GM23338 (cell line): ENCODE measurements at regions not wholly inside any gene's neighbourhood (a gene's known extent, or its start where the extent isn't known, plus 50 kb on each side); places are given as distances from the start of the nearest gene placed in this dataset.

ENCODE experiments used
- ATAC-seq: fragments of 200-7000 bp; cut with Tn5 transposase; 3 replicates; pipeline ENCODE4 v1.9.1; 2020
- DNase-seq: peaks from one replicate; pipeline ENCODE4 v3.0.0-alpha.2; 2015; ENCODE audit warnings: low spot score
- H2AFZ ChIP-seq: fragments of 200-600 bp; sonication (generic); 2 replicates; pipeline ENCODE4 v1.8.0; 2016; ENCODE audit warnings: antibody characterized with exemption, mild to moderate bottlenecking, moderate library complexity
- H3F3A ChIP-seq: fragments of 200-600 bp; sonication (generic); replicated peaks from 2 replicates; pipeline ENCODE4 v1.8.0; 2017; ENCODE audit warnings: antibody characterized with exemption, mixed run types, low read depth
- H3K27ac ChIP-seq: fragments of 200-600 bp; sonication (generic); 2 replicates; pipeline ENCODE4 v1.6.1; 2016; ENCODE audit warnings: low read depth
- H3K27me3 ChIP-seq: fragments of 200-600 bp; sonication (generic); 2 replicates; pipeline ENCODE4 v1.8.0; 2016; ENCODE audit warnings: mild to moderate bottlenecking, mixed run types, moderate library complexity; ENCODE audit not compliant: insufficient read depth
- H3K36me3 ChIP-seq: fragments of 200-600 bp; sonication (generic); 2 replicates; pipeline ENCODE4 v1.8.0; 2016; ENCODE audit warnings: mild to moderate bottlenecking; ENCODE audit not compliant: insufficient read depth
- H3K4me1 ChIP-seq: fragments of 200-600 bp; sonication (generic); 2 replicates; pipeline ENCODE4 v1.8.0; 2016; ENCODE audit warnings: mild to moderate bottlenecking, moderate library complexity; ENCODE audit not compliant: insufficient read depth
- H3K4me2 ChIP-seq: fragments of 200-600 bp; sonication (generic); 2 replicates; pipeline ENCODE4 v1.7.1; 2017; ENCODE audit warnings: mixed run types
- H3K4me3 ChIP-seq: fragments of 200-600 bp; sonication (generic); 2 replicates; pipeline ENCODE4 v1.6.1; 2016; ENCODE audit warnings: mixed run types
- H3K79me2 ChIP-seq: fragments of 200-600 bp; sonication (generic); replicated peaks from 2 replicates; pipeline ENCODE4 v1.8.0; 2017; ENCODE audit warnings: mild to moderate bottlenecking; ENCODE audit not compliant: insufficient read depth
- H3K9me2 ChIP-seq: fragments of 200-600 bp; sonication (generic); 2 replicates; pipeline ENCODE4 v1.8.0; 2017; ENCODE audit not compliant: insufficient read depth
- H4K20me1 ChIP-seq: fragments of 200-600 bp; sonication (generic); replicated peaks from 2 replicates; pipeline ENCODE4 v1.8.0; 2017; ENCODE audit warnings: mild to moderate bottlenecking; ENCODE audit not compliant: insufficient read depth
- H3K27ac Mint-ChIP-seq: 2 replicates; pipeline ENCODE4 v1.8.0; 2020; ENCODE audit warnings: inconsistent platforms, mild to moderate bottlenecking, moderate library complexity, mixed read lengths
- H3K27me3 Mint-ChIP-seq: 3 replicates; pipeline ENCODE4 v1.8.0; 2022; ENCODE audit warnings: low read depth, mild to moderate bottlenecking, moderate library complexity, mixed read lengths, inconsistent platforms; ENCODE audit not compliant: insufficient read depth, poor library complexity
- H3K36me3 Mint-ChIP-seq: 3 replicates; pipeline ENCODE4 v1.8.0; 2021; ENCODE audit warnings: low read depth, mild to moderate bottlenecking, inconsistent platforms, moderate library complexity, mixed read lengths
- H3K4me1 Mint-ChIP-seq: 3 replicates; pipeline ENCODE4 v1.8.0; 2020; ENCODE audit warnings: mild to moderate bottlenecking, inconsistent platforms, mixed read lengths
- H3K4me3 Mint-ChIP-seq: 3 replicates; pipeline ENCODE4 v1.8.0; 2021; ENCODE audit warnings: moderate library complexity, mild to moderate bottlenecking, inconsistent platforms, mixed read lengths
- H3K9me3 Mint-ChIP-seq: 3 replicates; pipeline ENCODE4 v1.8.0; 2020; ENCODE audit warnings: moderate library complexity, mild to moderate bottlenecking, inconsistent platforms, mixed read lengths
- POLR2AphosphoS5 ChIP-seq: IDR thresholded peaks from 2 replicates; pipeline ENCODE4 v1.6.1; 2016; ENCODE audit warnings: antibody characterized with exemption, low read depth
- ZNF114 ChIP-seq: fragments of 250-450 bp; sonication (Bioruptor Pico); IDR thresholded peaks from 2 replicates; pipeline ENCODE4 v1.5.0; 2020; ENCODE audit warnings: mild to moderate bottlenecking, moderate library complexity
- ZNF331 ChIP-seq: fragments of 250-450 bp; sonication (Bioruptor Pico); IDR thresholded peaks from 2 replicates; pipeline ENCODE4 v1.5.0; 2020; ENCODE audit warnings: low read depth, mild to moderate bottlenecking, moderate library complexity
- TF ChIP-seq, protein P1 (sequence below), 2 experiments: fragments of 200-600 bp in 1 of 2; sonication (generic) in 1 of 2; conservative IDR thresholded peaks; 2 replicates each; pipeline versions ENCODE4 v1.5.1 to v1.6.1; 2016 to 2017; ENCODE audit warnings: antibody characterized with exemption in 2 of 2, low read depth in 2 of 2, mild to moderate bottlenecking in 2 of 2, moderate library complexity in 1 of 2
- TF ChIP-seq, protein P2 (sequence below): IDR thresholded peaks from one replicate; pipeline ENCODE4 v1.6.1; 2018; ENCODE audit warnings: antibody characterized with exemption; ENCODE audit not compliant: unreplicated experiment
- TF ChIP-seq, protein P3 (sequence below): fragments of 250-450 bp; sonication (Bioruptor Pico); IDR thresholded peaks from 2 replicates; pipeline ENCODE4 v1.5.0; 2020; ENCODE audit warnings: mild to moderate bottlenecking, moderate library complexity
- TF ChIP-seq, protein P4 (sequence below): IDR thresholded peaks from 2 replicates; pipeline ENCODE4 v1.6.1; 2016; ENCODE audit warnings: antibody characterized with exemption

DNA sequence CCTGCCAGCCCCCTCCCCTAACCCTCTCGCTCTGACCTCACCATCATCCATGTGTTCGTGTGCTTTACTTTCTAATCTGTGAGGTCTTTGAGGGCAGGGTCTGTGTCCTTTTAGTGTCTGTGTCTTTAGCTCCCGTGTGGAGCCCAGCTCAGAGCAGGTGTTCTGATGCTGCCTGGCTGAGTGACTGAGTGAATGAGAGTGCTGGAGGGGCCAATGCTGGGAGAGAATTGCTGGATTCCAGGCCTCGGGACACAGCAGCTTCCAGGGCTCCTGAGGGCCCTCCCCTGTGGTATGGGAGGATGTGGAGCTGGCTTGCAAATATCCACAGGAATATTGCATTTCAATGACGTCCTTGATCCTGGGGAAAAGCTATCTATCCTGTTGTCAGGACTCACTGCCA is 160.6 kb downstream of the ANKRD30B start (continued):
- TF ChIP-seq, protein P1, sequence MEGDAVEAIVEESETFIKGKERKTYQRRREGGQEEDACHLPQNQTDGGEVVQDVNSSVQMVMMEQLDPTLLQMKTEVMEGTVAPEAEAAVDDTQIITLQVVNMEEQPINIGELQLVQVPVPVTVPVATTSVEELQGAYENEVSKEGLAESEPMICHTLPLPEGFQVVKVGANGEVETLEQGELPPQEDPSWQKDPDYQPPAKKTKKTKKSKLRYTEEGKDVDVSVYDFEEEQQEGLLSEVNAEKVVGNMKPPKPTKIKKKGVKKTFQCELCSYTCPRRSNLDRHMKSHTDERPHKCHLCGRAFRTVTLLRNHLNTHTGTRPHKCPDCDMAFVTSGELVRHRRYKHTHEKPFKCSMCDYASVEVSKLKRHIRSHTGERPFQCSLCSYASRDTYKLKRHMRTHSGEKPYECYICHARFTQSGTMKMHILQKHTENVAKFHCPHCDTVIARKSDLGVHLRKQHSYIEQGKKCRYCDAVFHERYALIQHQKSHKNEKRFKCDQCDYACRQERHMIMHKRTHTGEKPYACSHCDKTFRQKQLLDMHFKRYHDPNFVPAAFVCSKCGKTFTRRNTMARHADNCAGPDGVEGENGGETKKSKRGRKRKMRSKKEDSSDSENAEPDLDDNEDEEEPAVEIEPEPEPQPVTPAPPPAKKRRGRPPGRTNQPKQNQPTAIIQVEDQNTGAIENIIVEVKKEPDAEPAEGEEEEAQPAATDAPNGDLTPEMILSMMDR (conservative IDR thresholded peaks at IDR 0.05; ENCODE audit: low read depth in 2 of 2), result no peak
- TF ChIP-seq ZNF331 (no peak), POLR2AphosphoS5 (no peak)
- TF ChIP-seq, protein P2, sequence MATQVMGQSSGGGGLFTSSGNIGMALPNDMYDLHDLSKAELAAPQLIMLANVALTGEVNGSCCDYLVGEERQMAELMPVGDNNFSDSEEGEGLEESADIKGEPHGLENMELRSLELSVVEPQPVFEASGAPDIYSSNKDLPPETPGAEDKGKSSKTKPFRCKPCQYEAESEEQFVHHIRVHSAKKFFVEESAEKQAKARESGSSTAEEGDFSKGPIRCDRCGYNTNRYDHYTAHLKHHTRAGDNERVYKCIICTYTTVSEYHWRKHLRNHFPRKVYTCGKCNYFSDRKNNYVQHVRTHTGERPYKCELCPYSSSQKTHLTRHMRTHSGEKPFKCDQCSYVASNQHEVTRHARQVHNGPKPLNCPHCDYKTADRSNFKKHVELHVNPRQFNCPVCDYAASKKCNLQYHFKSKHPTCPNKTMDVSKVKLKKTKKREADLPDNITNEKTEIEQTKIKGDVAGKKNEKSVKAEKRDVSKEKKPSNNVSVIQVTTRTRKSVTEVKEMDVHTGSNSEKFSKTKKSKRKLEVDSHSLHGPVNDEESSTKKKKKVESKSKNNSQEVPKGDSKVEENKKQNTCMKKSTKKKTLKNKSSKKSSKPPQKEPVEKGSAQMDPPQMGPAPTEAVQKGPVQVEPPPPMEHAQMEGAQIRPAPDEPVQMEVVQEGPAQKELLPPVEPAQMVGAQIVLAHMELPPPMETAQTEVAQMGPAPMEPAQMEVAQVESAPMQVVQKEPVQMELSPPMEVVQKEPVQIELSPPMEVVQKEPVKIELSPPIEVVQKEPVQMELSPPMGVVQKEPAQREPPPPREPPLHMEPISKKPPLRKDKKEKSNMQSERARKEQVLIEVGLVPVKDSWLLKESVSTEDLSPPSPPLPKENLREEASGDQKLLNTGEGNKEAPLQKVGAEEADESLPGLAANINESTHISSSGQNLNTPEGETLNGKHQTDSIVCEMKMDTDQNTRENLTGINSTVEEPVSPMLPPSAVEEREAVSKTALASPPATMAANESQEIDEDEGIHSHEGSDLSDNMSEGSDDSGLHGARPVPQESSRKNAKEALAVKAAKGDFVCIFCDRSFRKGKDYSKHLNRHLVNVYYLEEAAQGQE, result no peak

DNA sequence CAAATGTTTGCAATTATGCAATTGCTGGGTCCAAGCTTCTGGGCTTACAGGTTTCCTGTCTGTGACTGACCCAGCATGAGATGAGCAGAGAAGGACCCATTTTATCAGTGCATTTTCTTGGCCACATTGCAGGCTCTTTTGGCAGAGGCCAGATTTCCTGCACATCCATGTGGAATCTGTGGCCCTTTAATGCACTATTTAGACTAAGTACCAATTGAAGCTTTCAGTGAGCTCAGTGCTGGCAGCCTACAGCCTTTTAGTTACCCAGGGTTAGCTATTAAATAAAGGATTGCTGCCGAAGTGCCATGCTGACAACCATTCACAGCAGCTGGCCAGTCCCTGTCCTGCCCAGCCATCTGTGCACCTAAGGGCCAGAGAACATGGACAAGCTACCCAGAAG is 165.0 kb downstream of the ANKRD30B start:
- H3K4me3 ChIP-seq, result no peak overlapping the region
- ATAC-seq, result no peak
- peaks cover 83% of the 10 kb centered on the region for H3K9me3 Mint-ChIP-seq
- no peak overlapping the region for H2AFZ ChIP-seq
- no peak for DNase-seq
- H3K36me3 Mint-ChIP-seq, result peaks cover 6% of the 10 kb centered on the region; the same call in 2 of the 3 replicates
- H3K36me3 ChIP-seq, result no peaks in the 10 kb centered on the region
- no peak overlapping the region for H3K27ac ChIP-seq
- no peak overlapping the region for H3K4me2 ChIP-seq
- no peaks in the 10 kb centered on the region for H3K4me1 ChIP-seq
- no peak overlapping the region for H3K27ac Mint-ChIP-seq
- H3K27me3 ChIP-seq, result no peaks in the 10 kb centered on the region
- H3K4me1 Mint-ChIP-seq, result peaks cover 6% of the 10 kb centered on the region; the same call in 2 of the 3 replicates
- no peaks in the 10 kb centered on the region for H4K20me1 ChIP-seq
- TF ChIP-seq, protein P3, sequence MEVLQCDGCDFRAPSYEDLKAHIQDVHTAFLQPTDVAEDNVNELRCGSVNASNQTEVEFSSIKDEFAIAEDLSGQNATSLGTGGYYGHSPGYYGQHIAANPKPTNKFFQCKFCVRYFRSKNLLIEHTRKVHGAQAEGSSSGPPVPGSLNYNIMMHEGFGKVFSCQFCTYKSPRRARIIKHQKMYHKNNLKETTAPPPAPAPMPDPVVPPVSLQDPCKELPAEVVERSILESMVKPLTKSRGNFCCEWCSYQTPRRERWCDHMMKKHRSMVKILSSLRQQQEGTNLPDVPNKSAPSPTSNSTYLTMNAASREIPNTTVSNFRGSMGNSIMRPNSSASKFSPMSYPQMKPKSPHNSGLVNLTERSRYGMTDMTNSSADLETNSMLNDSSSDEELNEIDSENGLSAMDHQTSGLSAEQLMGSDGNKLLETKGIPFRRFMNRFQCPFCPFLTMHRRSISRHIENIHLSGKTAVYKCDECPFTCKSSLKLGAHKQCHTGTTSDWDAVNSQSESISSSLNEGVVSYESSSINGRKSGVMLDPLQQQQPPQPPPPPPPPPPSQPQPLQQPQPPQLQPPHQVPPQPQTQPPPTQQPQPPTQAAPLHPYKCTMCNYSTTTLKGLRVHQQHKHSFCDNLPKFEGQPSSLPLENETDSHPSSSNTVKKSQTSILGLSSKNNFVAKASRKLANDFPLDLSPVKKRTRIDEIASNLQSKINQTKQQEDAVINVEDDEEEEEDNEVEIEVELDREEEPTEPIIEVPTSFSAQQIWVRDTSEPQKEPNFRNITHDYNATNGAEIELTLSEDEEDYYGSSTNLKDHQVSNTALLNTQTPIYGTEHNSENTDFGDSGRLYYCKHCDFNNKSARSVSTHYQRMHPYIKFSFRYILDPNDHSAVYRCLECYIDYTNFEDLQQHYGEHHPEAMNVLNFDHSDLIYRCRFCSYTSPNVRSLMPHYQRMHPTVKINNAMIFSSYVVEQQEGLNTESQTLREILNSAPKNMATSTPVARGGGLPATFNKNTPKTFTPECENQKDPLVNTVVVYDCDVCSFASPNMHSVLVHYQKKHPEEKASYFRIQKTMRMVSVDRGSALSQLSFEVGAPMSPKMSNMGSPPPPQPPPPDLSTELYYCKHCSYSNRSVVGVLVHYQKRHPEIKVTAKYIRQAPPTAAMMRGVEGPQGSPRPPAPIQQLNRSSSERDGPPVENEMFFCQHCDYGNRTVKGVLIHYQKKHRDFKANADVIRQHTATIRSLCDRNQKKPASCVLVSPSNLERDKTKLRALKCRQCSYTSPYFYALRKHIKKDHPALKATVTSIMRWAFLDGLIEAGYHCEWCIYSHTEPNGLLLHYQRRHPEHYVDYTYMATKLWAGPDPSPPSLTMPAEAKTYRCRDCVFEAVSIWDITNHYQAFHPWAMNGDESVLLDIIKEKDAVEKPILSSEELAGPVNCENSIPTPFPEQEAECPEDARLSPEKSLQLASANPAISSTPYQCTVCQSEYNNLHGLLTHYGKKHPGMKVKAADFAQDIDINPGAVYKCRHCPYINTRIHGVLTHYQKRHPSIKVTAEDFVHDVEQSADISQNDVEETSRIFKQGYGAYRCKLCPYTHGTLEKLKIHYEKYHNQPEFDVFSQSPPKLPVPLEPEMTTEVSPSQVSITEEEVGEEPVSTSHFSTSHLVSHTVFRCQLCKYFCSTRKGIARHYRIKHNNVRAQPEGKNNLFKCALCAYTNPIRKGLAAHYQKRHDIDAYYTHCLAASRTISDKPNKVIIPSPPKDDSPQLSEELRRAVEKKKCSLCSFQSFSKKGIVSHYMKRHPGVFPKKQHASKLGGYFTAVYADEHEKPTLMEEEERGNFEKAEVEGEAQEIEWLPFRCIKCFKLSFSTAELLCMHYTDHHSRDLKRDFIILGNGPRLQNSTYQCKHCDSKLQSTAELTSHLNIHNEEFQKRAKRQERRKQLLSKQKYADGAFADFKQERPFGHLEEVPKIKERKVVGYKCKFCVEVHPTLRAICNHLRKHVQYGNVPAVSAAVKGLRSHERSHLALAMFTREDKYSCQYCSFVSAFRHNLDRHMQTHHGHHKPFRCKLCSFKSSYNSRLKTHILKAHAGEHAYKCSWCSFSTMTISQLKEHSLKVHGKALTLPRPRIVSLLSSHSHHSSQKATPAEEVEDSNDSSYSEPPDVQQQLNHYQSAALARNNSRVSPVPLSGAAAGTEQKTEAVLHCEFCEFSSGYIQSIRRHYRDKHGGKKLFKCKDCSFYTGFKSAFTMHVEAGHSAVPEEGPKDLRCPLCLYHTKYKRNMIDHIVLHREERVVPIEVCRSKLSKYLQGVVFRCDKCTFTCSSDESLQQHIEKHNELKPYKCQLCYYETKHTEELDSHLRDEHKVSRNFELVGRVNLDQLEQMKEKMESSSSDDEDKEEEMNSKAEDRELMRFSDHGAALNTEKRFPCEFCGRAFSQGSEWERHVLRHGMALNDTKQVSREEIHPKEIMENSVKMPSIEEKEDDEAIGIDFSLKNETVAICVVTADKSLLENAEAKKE (CRISPR knock-in tag), result no peak
- TF ChIP-seq ZNF114 (CRISPR knock-in tag) (no peak), ZNF331 (no peak)
- TF ChIP-seq, protein P4, sequence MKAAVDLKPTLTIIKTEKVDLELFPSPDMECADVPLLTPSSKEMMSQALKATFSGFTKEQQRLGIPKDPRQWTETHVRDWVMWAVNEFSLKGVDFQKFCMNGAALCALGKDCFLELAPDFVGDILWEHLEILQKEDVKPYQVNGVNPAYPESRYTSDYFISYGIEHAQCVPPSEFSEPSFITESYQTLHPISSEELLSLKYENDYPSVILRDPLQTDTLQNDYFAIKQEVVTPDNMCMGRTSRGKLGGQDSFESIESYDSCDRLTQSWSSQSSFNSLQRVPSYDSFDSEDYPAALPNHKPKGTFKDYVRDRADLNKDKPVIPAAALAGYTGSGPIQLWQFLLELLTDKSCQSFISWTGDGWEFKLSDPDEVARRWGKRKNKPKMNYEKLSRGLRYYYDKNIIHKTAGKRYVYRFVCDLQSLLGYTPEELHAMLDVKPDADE, result no peak
- H3K27me3 Mint-ChIP-seq, result no peaks in the 10 kb centered on the region
- no peaks in the 10 kb centered on the region for H3K79me2 ChIP-seq
- no peak overlapping the region for H3K4me3 Mint-ChIP-seq
- H3F3A ChIP-seq, result no peaks in the 10 kb centered on the region
- H3K9me2 ChIP-seq, result no peaks in the 10 kb centered on the region
